DOHH2 (cell line): ENCODE measurements at regions not wholly inside any gene's neighbourhood (a gene's known extent, or its start where the extent isn't known, plus 50 kb on each side); places are given as distances from the start of the nearest gene placed in this dataset.

Experiments
- H3F3A ChIP-seq: fragments of 200-600 bp; sonication (generic), shearing (Covaris generic); 2 replicates; pipeline ENCODE4 v1.6.0; 2016; ENCODE audit warnings: antibody characterized with exemption, mild to moderate bottlenecking; ENCODE audit not compliant: control insufficient read depth, insufficient read depth
- H3K27ac ChIP-seq: fragments of 200-600 bp; sonication (generic); 2 replicates; pipeline ENCODE4 v1.5.1; 2014; ENCODE audit warnings: low read depth, mild to moderate bottlenecking, low read length, moderate library complexity
- H3K27me3 ChIP-seq: fragments of 200-600 bp; sonication (generic); 2 replicates; pipeline ENCODE4 v1.6.1; 2014; ENCODE audit warnings: mild to moderate bottlenecking, low read length, mixed read lengths; ENCODE audit not compliant: control insufficient read depth
- H3K36me3 ChIP-seq: fragments of 200-600 bp; sonication (generic); 2 replicates; pipeline ENCODE4 v1.6.1; 2014; ENCODE audit warnings: mild to moderate bottlenecking, low read length, moderate library complexity, mixed read lengths; ENCODE audit not compliant: control insufficient read depth
- H3K4me1 ChIP-seq: fragments of 200-600 bp; sonication (generic); 2 replicates; pipeline ENCODE4 v1.6.1; 2014; ENCODE audit warnings: mild to moderate bottlenecking, low read length, mixed read lengths; ENCODE audit not compliant: control insufficient read depth
- H3K4me2 ChIP-seq: fragments of 200-600 bp; sonication (generic); 2 replicates; pipeline ENCODE4 v1.6.0; 2014; ENCODE audit warnings: mild to moderate bottlenecking, low read length, moderate library complexity
- H3K4me3 ChIP-seq: fragments of 200-600 bp; sonication (generic); 2 replicates; pipeline ENCODE4 v1.5.1; 2014; ENCODE audit warnings: mild to moderate bottlenecking, low read length, mixed read lengths
- H3K79me2 ChIP-seq: fragments of 200-600 bp; sonication (generic); 2 replicates; pipeline ENCODE4 v1.6.1; 2014; ENCODE audit warnings: mild to moderate bottlenecking, low read length, mixed read lengths; ENCODE audit not compliant: control insufficient read depth
- H3K9me2 ChIP-seq: fragments of 200-600 bp; sonication (generic); replicated peaks from 2 replicates; pipeline ENCODE4 v1.6.1; 2014; ENCODE audit warnings: mild to moderate bottlenecking, low read length, mixed read lengths; ENCODE audit not compliant: control insufficient read depth
- H3K9me3 ChIP-seq: fragments of 200-600 bp; sonication (generic); 2 replicates; pipeline ENCODE4 v1.6.1; 2014; ENCODE audit warnings: antibody characterized with exemption, low read length, mixed read lengths; ENCODE audit not compliant: control insufficient read depth, insufficient read depth
- H4K20me1 ChIP-seq: fragments of 200-600 bp; sonication (generic); 2 replicates; pipeline ENCODE4 v1.6.0; 2014; ENCODE audit warnings: low read depth, mild to moderate bottlenecking, antibody characterized with exemption, low read length, moderate library complexity; ENCODE audit not compliant: control insufficient read depth, insufficient read depth
- CTCF ChIP-seq: fragments of 200-600 bp; sonication (generic); IDR thresholded peaks from one replicate; pipeline ENCODE4 v1.5.1; 2014; ENCODE audit warnings: antibody characterized with exemption, mild to moderate bottlenecking, low read depth, low read length; ENCODE audit not compliant: poor library complexity, severe bottlenecking
- EZH2phosphoT487 ChIP-seq: fragments of 200-600 bp; sonication (generic); IDR thresholded peaks from 2 replicates; pipeline ENCODE4 v1.6.1; 2017; ENCODE audit warnings: borderline replicate concordance, mild to moderate bottlenecking, antibody characterized with exemption, low read length, moderate library complexity, mixed read lengths

- Histone ChIP-seq H4K20me1 (no peaks in the 10 kb centered on the region), H3K79me2 (no peaks in the 10 kb centered on the region), H3K27ac (no peak overlapping the region), H3K27me3 (no peaks in the 10 kb centered on the region), H3K9me3 (no peaks in the 10 kb centered on the region), H3K9me2 (no peaks in the 10 kb centered on the region), H3K4me3 (no peak overlapping the region), H3K36me3 (no peaks in the 10 kb centered on the region), H3K4me1 (no peaks in the 10 kb centered on the region), H3F3A (no peaks in the 10 kb centered on the region), H3K4me2 (no peak overlapping the region)
- TF ChIP-seq EZH2phosphoT487 = no peak
- no peak for TF ChIP-seq CTCF
These were observed 308.6 kb upstream of the NPVF start for GRCh38 chr7:25536851-25537250.

- Histone ChIP-seq H3K9me2 (no peaks in the 10 kb centered on the region), H3K4me2 (no peak overlapping the region), H3K4me3 (no peak overlapping the region), H3K79me2 (no peaks in the 10 kb centered on the region), H3K27me3 (no peaks in the 10 kb centered on the region), H3K27ac (no peak overlapping the region), H3K4me1 (no peaks in the 10 kb centered on the region), H3K36me3 (no peaks in the 10 kb centered on the region), H3K9me3 (no peaks in the 10 kb centered on the region), H4K20me1 (no peaks in the 10 kb centered on the region), H3F3A (no peaks in the 10 kb centered on the region)
- no peak for TF ChIP-seq CTCF
- TF ChIP-seq EZH2phosphoT487 = no peak
These were observed 309.5 kb upstream of the NPVF start for GRCh38 chr7:25537662-25538375.

- TF ChIP-seq EZH2phosphoT487 (no peak), CTCF (no peak)
- H3K9me3 ChIP-seq = no peaks in the 10 kb centered on the region
These were observed 313.0 kb upstream of the NPVF start for GRCh38 chr7:25541094-25541821.

More at GRCh38 chr7:25541094-25541821, 313.0 kb upstream of the NPVF start:
- no peaks in the 10 kb centered on the region for H4K20me1 ChIP-seq
- no peak overlapping the region for H3K27ac ChIP-seq
- H3K36me3 ChIP-seq = no peaks in the 10 kb centered on the region
- peaks cover 11% of the 10 kb centered on the region for H3K27me3 ChIP-seq
- H3K4me3 ChIP-seq = no peak overlapping the region
- H3F3A ChIP-seq = no peaks in the 10 kb centered on the region
- no peaks in the 10 kb centered on the region for H3K4me1 ChIP-seq
- no peaks in the 10 kb centered on the region for H3K79me2 ChIP-seq
- H3K9me2 ChIP-seq = no peaks in the 10 kb centered on the region
- no peak overlapping the region for H3K4me2 ChIP-seq
